H9 (cell line): ENCODE measurements at regions not wholly inside any gene's neighbourhood (a gene's known extent, or its start where the extent isn't known, plus 50 kb on each side); places are given as distances from the start of the nearest gene placed in this dataset.

Experiments used
- DNase-seq: peaks from one replicate; pipeline ENCODE4 v3.0.0-alpha.2; 2017
- H2AFZ ChIP-seq: one replicate; pipeline ENCODE4 v1.6.1; 2013; ENCODE audit warnings: mild to moderate bottlenecking, low read length, control low read depth, moderate library complexity
- H2AK5ac ChIP-seq: 2 replicates; pipeline ENCODE4 v1.6.1; 2013; ENCODE audit warnings: low read length, control low read depth, mixed read lengths; ENCODE audit not compliant: insufficient read length
- H2BK120ac ChIP-seq: one replicate; pipeline ENCODE4 v1.6.1; 2013; ENCODE audit warnings: low read depth, mild to moderate bottlenecking, low read length, control low read depth, inconsistent platforms; ENCODE audit not compliant: poor library complexity, severe bottlenecking
- H2BK12ac ChIP-seq: 2 replicates; pipeline ENCODE4 v1.6.1; 2013; ENCODE audit warnings: low read length, control low read depth, mixed read lengths, low read depth; ENCODE audit not compliant: insufficient read length
- H2BK15ac ChIP-seq: 2 replicates; pipeline ENCODE4 v1.6.1; 2013; ENCODE audit warnings: low read depth, low read length, control low read depth
- H2BK20ac ChIP-seq: one replicate; pipeline ENCODE4 v1.6.1; 2013; ENCODE audit warnings: low read depth, mild to moderate bottlenecking, low read length, control low read depth, inconsistent platforms; ENCODE audit not compliant: poor library complexity, severe bottlenecking
- H2BK5ac ChIP-seq: 2 replicates; pipeline ENCODE4 v1.6.1; 2013; ENCODE audit warnings: low read length, control low read depth, mixed read lengths; ENCODE audit not compliant: insufficient read length
- H3K14ac ChIP-seq: 2 replicates; pipeline ENCODE4 v1.6.1; 2013; ENCODE audit warnings: low read length, control low read depth; ENCODE audit not compliant: insufficient read depth
- H3K18ac ChIP-seq: 2 replicates; pipeline ENCODE4 v1.6.1; 2013; ENCODE audit warnings: low read depth, mild to moderate bottlenecking, mixed read lengths, low read length, control low read depth; ENCODE audit not compliant: insufficient read length
- H3K23ac ChIP-seq: 2 replicates; pipeline ENCODE4 v1.6.1; 2013; ENCODE audit warnings: low read length, control low read depth, mixed read lengths, low read depth; ENCODE audit not compliant: insufficient read length
- H3K23me2 ChIP-seq: 2 replicates; pipeline ENCODE4 v1.6.1; 2013; ENCODE audit warnings: low read depth, mild to moderate bottlenecking, mixed read lengths, low read length, control low read depth; ENCODE audit not compliant: insufficient read length, poor library complexity, severe bottlenecking
- H3K27ac ChIP-seq: 2 replicates; pipeline ENCODE4 v1.5.1; 2013; ENCODE audit warnings: low read length, control low read depth, mixed read lengths, low read depth; ENCODE audit not compliant: insufficient read length
- H3K27me3 ChIP-seq: 2 replicates; pipeline ENCODE4 v1.6.1; 2013; ENCODE audit warnings: low read length, control low read depth, inconsistent platforms; ENCODE audit not compliant: insufficient read depth
- H3K4ac ChIP-seq: 2 replicates; pipeline ENCODE4 v1.6.1; 2013; ENCODE audit warnings: low read depth, mild to moderate bottlenecking, control low read depth, inconsistent platforms, low read length, moderate library complexity
- H3K4me1 ChIP-seq: 2 replicates; pipeline ENCODE4 v1.6.1; 2013; ENCODE audit warnings: low read length, control low read depth, inconsistent platforms; ENCODE audit not compliant: insufficient read depth
- H3K4me2 ChIP-seq: 2 replicates; pipeline ENCODE4 v1.6.1; 2013; ENCODE audit warnings: low read length, control low read depth, mixed read lengths; ENCODE audit not compliant: insufficient read length, insufficient read depth
- H3K56ac ChIP-seq: 2 replicates; pipeline ENCODE4 v1.6.1; 2013; ENCODE audit warnings: low read depth, mild to moderate bottlenecking, mixed read lengths, low read length, control low read depth; ENCODE audit not compliant: insufficient read length
- H3K79me1 ChIP-seq: 2 replicates; pipeline ENCODE4 v1.6.1; 2013; ENCODE audit warnings: low read depth, mild to moderate bottlenecking, moderate library complexity, low read length, control low read depth, inconsistent platforms; ENCODE audit not compliant: insufficient read depth, poor library complexity, severe bottlenecking
- H3K79me2 ChIP-seq: 2 replicates; pipeline ENCODE4 v1.6.1; 2013; ENCODE audit warnings: low read length, control low read depth, inconsistent platforms; ENCODE audit not compliant: insufficient read depth
- H3K9ac ChIP-seq: 2 replicates; pipeline ENCODE4 v1.6.1; 2013; ENCODE audit warnings: low read length, control low read depth, mixed read lengths; ENCODE audit not compliant: insufficient read length; ENCODE audit errors: extremely low read depth
- H3K9me3 ChIP-seq: one replicate; pipeline ENCODE4 v1.6.1; 2013; ENCODE audit warnings: low read depth, low read length, inconsistent platforms; ENCODE audit not compliant: control insufficient read depth
- H3T11ph ChIP-seq: one replicate; pipeline ENCODE4 v1.6.1; 2013; ENCODE audit warnings: mild to moderate bottlenecking, low read length, control low read depth, inconsistent platforms
- H4K20me1 ChIP-seq: one replicate; pipeline ENCODE4 v1.6.1; 2013; ENCODE audit not compliant: control insufficient read depth, insufficient read length, insufficient read depth
- H4K5ac ChIP-seq: 2 replicates; pipeline ENCODE4 v1.6.1; 2013; ENCODE audit warnings: low read depth, mild to moderate bottlenecking, mixed read lengths, low read length, control low read depth; ENCODE audit not compliant: insufficient read length
- H4K8ac ChIP-seq: replicated peaks from 2 replicates; pipeline ENCODE4 v1.6.1; 2013; ENCODE audit warnings: low read length, control low read depth, mixed read lengths, low read depth; ENCODE audit not compliant: insufficient read length
- H4K91ac ChIP-seq: 2 replicates; pipeline ENCODE4 v1.6.1; 2013; ENCODE audit warnings: low read depth, mild to moderate bottlenecking, moderate library complexity, mixed read lengths, low read length, control low read depth; ENCODE audit not compliant: insufficient read length
- H3K27ac Mint-ChIP-seq, 3 experiments: 2 replicates in 2 of 3; 3 replicates in 1 of 3; pipeline ENCODE4 v1.8.0; 2020 to 2021; ENCODE audit warnings: mixed read lengths in 3 of 3, mild to moderate bottlenecking in 1 of 3, moderate library complexity in 1 of 3
- H3K27me3 Mint-ChIP-seq: 2 replicates; pipeline ENCODE4 v1.8.0; 2021; ENCODE audit warnings: low read depth, mild to moderate bottlenecking, moderate library complexity, mixed read lengths
- H3K36me3 Mint-ChIP-seq, 3 experiments: 2 replicates in 2 of 3; 3 replicates in 1 of 3; pipeline ENCODE4 v1.8.0; 2020 to 2021; ENCODE audit warnings: low read depth in 3 of 3, mixed read lengths in 3 of 3; ENCODE audit not compliant: insufficient read depth in 1 of 3
- H3K4me1 Mint-ChIP-seq, 2 experiments: 2 replicates each; pipeline ENCODE4 v1.8.0; 2020; ENCODE audit warnings: mixed read lengths in 2 of 2
- H3K4me3 Mint-ChIP-seq, 2 experiments: 2 replicates in 1 of 2; 3 replicates in 1 of 2; pipeline ENCODE4 v1.8.0; 2020 to 2021; ENCODE audit warnings: mild to moderate bottlenecking in 2 of 2, mixed read lengths in 2 of 2, moderate library complexity in 1 of 2
- H3K9me3 Mint-ChIP-seq, 2 experiments: 2 replicates in 1 of 2; 3 replicates in 1 of 2; pipeline ENCODE4 v1.8.0; 2020; ENCODE audit warnings: mild to moderate bottlenecking in 2 of 2, mixed read lengths in 2 of 2, moderate library complexity in 1 of 2
- CTCF ChIP-seq: fragments of 200-600 bp; sonication (generic); conservative IDR thresholded peaks from 3 replicates; pipeline ENCODE4 v1.8.0; 2021; ENCODE audit warnings: antibody characterized with exemption, mild to moderate bottlenecking
- WGBS: extraction: QIAGEN DNeasy Blood & Tissue Kit; methylation state at CpG from one replicate; pipeline ENCODE4 v1.1.7; 2013; ENCODE audit warnings: missing lambda C conversion rate, low lambda C conversion rate, mixed read lengths; ENCODE audit not compliant: insufficient read length; ENCODE audit errors: extremely low coverage; 5-methylcytosine and 5-hydroxymethylcytosine counted together

- H2BK15ac ChIP-seq: no peak overlapping the region
- Mint-ChIP-seq H3K27me3 (no peaks in the 10 kb centered on the region), H3K27ac (no peak overlapping the region), H3K9me3 (peaks cover 0 to 2% of the 10 kb centered on the region in 2 experiments; a peak in 1 of 5 replicates), H3K4me1 (no peaks in the 10 kb centered on the region), H3K36me3 (no peaks in the 10 kb centered on the region), H3K4me3 (no peak overlapping the region)
- H3K56ac ChIP-seq: no peak overlapping the region
- no peak overlapping the region for H3K18ac ChIP-seq
- no peaks in the 10 kb centered on the region for H3K27me3 ChIP-seq
- TF ChIP-seq CTCF: no peak
- H4K8ac ChIP-seq: no peak overlapping the region
- no peak overlapping the region for H3K4ac ChIP-seq
- no peak overlapping the region for H2BK12ac ChIP-seq
- no peak overlapping the region for H2AFZ ChIP-seq
- H2BK20ac ChIP-seq: no peak overlapping the region
- no peaks in the 10 kb centered on the region for H3K79me2 ChIP-seq
- no peak overlapping the region for H3K23ac ChIP-seq
- H2BK5ac ChIP-seq: no peak overlapping the region
- H3K9ac ChIP-seq: no peak overlapping the region
- no peak overlapping the region for H3T11ph ChIP-seq
- no peaks in the 10 kb centered on the region for H3K9me3 ChIP-seq
- H3K27ac ChIP-seq: no peak overlapping the region
- no peak overlapping the region for H4K91ac ChIP-seq
- H2BK120ac ChIP-seq: no peak overlapping the region
- no peaks in the 10 kb centered on the region for H4K20me1 ChIP-seq
- H2AK5ac ChIP-seq: no peak overlapping the region
- no peak overlapping the region for H4K5ac ChIP-seq
- DNase-seq: no peak
- H3K14ac ChIP-seq: no peak overlapping the region
- no peak overlapping the region for H3K4me2 ChIP-seq
- H3K23me2 ChIP-seq: no peaks in the 10 kb centered on the region
- H3K79me1 ChIP-seq: no peaks in the 10 kb centered on the region
- H3K4me1 ChIP-seq: no peaks in the 10 kb centered on the region
- no CpG with 5 or more reads among the region's 3 CpGs for WGBS
Observed at GRCh38 chr1:218664385-218665170, 319.4 kb downstream of the TGFB2 start.
